Inflammatory macrophage treated with lipopolysaccharide for 4 hours (primary cell): ENCODE measurements at regions not wholly inside any gene's neighbourhood (a gene's known extent, or its start where the extent isn't known, plus 50 kb on each side); places are given as distances from the start of the nearest gene placed in this dataset.

Source experiments
- DNase-seq: peaks from one replicate; pipeline ENCODE4 v3.0.0-alpha.2; 2020

DNA sequence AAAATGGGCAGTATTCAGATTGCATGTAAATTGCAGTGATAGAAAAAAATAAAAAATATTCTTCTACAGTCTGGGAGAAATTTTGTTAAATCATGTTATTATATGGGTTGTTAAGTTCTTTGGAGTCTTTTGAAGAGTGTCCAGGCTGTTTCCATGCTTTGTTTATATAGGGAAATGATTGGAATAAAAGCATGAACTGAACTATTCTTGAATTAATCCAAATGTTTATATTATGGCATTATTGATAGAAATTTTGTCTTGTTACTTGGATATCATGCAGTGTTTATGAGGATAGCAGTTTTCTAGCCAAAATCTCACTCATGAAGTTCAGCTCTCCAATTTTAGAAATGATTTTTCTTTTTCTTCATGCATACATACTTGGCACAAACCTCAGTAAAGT lies 108.2 kb upstream of the NAV3 start:
- DNase-seq, result no peak

DNA sequence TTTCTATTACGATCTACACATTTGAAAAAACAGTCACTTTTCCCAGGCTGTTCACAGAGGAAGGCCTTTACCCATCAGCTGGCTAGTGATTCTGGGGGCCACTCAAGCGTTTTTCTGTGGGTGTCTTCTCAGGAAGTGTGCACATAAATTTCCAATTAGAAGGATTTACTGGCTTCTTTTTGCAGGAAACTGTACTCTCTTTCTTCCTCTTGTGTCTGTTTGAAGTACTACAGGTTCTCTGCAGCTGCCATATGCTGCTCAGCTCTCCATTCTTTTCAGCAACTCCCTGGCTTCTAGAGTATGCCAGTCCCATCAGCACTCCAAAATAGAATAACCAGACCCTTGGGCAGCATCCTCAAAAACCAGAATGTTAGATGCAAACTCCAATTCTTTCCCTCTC lies 110.4 kb upstream of the NAV3 start:
- DNase-seq, result no peak

DNA sequence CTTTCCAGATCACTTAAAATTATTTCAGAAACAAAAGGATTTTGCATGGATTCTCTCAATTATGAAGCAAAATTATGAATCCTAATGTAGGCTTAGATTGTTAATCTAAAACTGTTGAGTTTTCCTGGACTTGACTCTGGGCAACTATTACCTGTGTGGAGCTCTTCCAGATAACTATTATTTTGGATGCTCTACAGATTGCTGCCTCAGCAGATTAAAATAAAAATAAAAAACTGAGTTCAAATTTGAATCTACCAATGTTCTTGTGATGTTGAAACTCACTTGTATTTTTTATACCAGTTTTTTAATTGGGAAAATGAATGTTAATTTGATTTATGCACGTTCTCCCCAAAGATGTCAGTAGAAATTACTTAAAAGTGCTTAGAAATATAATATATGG lies 120.5 kb upstream of the NAV3 start:
- DNase-seq, result no peak

DNA sequence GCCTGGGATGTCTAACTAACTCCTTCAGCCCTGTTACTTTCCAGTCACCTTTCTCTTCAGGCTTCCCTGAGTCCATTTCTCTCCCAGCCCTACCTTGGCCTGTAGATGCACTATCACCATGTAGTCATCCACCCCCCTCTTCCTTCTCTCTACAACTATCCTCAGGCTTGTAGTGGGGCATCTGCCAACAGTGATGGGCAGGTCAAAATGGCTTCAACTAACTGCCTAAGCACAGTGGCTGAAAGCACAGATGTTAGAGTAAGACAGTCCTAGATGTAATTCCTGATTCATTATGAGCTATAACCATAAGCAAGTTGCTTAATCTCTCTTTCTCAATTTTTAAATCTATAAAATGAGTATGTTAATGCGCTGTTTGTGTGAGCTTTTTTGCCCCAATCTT lies 133.6 kb upstream of the NAV3 start:
- DNase-seq, result no peak

DNA sequence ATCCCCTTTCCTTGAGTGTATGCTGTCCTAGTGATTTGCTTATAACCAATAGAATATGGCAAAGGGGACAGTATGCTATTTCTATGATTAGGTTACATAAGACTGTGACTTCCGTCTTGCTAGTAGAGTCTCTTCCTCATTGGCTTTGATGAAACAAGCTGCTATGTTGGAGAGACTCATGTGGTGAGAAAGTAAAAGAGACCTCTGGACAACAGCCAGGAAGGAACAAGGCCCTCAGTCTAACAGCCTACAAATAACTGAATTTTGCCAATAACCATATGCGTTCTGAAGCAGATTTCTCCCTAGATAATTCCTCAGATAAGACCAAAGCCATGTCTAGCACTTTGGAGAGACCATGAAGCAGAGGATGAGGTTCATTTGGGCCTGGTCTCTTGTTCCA lies 134.5 kb upstream of the NAV3 start:
- DNase-seq, result no peak

DNA sequence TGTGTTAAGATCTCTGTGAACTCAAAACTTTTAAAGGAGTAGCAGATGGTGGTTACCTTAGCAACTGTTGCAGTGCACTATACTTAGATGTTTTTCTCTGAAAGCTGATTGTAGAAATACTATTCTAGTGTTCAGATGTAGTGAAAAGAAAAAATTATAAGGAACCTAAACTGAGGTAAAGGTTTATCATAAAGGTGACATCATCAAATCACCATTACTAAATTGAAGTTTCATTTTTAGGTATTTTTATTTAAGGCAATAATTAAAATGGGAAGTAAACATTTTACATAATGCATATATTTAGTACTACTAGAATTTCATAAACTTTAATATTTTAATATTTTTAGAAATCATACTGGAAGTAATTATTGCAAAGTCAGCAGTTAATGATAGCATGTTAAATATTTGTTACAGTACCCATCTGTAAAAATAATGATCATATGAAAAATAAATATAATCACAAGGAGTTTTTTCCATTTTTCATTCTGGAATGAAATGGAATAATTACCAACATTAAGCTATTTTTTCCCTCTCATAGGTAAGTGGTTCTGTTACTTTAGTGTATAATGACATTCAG lies 141.1 kb upstream of the NAV3 start:
- DNase-seq, result no peak

DNA sequence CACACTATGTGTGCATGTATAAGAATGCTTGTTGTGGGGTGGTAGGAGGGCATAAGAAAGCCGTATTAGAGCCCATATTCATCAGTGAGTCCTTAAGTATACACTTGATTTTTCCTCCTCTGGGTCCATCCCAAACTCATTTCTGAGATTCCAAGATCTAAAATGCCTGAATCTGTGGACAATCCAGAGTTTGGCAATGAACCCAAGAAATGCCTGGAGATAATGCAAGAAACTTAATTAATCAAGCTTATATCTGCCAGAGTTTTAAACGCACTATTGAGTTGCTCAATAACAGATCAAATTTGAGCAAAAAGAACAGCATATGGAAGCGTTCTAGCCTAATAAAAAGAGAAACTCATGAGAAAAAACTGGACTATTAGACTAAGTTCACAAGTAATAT lies 143.4 kb upstream of the NAV3 start:
- no peak for DNase-seq

DNA sequence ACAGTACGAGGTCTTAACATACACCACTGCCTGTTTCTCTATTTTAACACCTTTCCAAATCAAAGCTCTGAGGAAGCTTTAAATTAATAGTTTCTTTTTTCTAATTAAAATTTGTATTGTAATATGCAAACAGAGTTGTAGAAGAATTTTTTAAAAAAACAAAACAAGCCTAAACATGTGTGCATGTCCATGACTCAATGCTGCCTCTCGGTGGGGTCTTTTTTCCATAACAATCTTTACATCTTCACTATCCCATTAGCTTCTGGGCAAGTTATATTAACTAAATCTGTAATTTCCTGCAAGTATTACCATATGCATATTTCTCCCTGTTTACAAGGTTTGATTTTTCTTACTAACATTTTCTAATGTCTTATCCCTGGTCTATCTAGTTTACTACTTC lies 143.9 kb upstream of the NAV3 start:
- DNase-seq, result no peak

DNA sequence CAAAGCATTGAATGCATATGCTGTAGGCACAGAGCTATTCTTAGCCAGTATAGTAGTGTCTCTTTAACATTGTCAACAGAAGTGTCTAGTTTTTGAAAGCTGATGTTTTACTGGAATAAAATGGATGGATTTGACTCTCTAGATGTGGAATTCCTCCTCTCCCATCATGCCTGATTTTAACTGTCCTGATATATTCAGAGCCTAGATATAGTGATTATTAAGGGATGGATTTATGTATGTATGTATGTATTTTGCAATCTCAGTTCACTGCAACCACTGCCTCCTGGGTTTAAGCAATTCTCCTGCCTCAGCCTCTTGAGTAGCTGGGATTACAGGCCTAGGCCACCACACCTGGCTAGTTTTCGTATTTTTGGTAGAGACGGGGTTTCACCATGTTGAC lies 144.8 kb upstream of the NAV3 start:
- no peak for DNase-seq

DNA sequence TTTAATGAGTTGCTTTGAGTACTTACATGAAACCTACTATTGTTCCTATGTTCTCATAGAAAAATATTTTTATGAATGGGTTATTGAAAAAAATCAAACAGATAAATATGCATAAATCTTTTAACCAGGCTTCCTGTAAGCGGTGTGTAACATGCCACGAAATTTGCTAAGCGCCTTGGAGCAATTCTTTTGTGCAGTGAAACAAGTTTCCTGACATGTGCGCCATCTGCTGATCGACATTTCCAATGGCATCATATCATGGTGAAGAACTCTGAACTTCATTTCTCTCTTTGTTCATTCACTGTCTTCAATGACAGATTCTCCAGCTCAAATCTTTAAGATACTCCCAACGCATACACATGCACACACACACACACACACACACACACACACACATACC lies 145.6 kb upstream of the NAV3 start:
- peak; percentile 18 for DNase-seq

DNA sequence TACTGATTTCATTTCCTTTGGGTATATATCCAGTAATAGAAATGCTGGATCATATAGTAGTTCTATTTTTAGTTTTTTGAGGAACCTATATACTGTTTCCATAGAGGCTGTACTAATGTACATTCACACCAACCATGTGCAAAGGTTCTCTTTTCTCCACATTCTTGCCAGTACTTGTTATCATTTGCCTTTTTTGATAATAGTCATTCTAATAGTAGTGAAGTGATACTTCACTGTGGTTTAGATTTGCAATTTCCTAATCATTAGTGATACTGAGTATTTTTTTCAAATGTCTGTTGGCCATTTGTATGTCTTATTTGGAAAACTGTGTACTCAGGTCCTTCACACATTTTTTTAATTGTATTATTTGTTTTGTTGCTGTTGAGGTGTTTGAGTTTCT lies 148.2 kb upstream of the NAV3 start:
- no peak for DNase-seq

DNA sequence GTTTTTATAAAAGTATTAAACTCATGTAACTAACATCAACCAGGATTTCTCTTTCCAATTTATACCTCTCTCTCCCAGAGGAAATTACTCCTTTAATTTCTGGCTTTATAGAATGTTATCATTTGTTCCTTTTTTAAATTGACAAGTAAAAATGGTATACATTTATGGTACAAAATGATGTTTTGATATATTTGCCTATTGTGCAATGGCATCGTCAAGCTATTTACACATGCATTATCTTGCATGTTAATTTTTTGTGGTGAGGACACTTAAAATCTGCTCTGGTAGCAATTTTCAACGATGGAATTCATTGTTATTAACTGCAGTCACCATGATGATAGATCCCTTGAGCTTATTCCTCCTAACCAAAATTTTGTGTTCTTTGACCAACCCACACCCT lies 149.0 kb upstream of the NAV3 start:
- DNase-seq, result no peak

DNA sequence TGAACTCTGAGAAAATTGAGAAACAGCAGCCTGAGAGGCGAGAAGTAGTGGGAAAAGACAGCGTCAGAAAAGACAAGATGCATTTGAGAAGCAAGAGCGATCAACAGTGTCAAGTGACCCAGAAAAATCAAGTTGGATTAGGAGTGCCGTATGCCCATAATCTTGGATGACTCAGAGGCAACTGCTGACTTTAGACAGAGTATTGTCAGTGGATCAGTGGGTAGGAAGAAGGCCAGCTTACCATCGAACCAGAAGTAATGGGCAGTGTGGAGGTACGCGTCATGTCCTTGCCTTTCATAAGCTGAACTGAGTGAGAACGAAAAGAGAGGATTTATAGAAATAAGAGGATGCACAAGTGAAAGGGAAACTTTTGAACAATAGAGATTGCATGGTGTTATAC lies 151.0 kb upstream of the NAV3 start:
- no peak for DNase-seq

DNA sequence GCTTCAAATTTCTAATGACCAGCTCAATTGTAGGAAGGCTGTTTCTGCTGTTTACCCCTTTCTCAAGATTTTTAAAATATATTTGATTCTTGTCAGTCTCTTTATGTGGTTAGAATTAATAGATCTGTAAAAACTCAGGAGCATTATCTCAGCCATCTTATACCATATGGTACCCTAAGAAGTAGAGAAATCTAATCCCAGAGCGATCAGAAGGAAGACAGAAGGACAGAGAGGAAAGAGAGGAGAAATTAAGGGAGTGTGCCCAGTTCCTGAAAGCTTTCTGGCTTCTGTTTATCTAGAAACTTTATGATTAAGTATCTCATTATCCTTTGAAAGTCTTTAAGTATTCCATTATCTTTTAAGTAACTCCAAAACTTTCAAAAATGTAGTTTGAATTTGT lies 152.1 kb upstream of the NAV3 start:
- no peak for DNase-seq

DNA sequence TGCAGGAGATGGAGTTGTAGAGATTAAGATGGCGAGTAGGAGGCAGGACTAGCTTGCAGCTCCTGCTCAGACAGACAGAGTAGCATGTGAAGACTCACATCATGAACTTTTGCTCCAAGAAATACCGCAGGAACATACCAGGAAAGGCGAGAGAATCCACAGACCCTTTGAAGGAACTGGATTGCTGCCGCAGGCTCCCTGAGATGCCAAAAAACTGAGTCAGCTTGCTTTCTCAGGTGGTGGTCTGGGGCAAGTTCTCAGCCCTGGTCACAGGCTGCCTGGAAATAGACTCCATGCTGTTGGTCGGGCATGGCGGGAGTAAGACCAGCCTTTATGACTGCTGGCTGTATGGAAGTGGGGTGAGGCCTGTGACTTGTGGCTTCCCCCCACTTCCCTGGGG lies 163.6 kb upstream of the NAV3 start:
- no peak for DNase-seq

DNA sequence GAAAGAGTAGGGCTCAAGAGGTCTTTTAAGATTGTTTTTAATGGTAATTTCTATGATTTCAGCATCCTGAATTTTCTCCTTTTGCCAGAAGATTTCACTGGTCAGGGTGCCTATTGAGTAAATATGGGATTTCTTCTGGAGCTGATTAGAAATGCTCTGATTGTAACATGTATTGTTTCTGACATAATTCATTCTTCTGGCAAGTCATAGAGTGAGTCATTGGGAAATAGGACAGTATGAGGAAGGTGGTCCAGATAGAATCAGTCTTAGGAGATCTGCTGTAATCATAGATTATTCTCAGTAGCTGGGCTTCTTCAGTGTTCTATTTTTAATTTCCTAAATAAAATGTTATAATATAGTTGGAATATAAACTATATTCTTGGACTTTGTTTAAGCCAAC lies 182.0 kb upstream of the NAV3 start:
- no peak for DNase-seq

DNA sequence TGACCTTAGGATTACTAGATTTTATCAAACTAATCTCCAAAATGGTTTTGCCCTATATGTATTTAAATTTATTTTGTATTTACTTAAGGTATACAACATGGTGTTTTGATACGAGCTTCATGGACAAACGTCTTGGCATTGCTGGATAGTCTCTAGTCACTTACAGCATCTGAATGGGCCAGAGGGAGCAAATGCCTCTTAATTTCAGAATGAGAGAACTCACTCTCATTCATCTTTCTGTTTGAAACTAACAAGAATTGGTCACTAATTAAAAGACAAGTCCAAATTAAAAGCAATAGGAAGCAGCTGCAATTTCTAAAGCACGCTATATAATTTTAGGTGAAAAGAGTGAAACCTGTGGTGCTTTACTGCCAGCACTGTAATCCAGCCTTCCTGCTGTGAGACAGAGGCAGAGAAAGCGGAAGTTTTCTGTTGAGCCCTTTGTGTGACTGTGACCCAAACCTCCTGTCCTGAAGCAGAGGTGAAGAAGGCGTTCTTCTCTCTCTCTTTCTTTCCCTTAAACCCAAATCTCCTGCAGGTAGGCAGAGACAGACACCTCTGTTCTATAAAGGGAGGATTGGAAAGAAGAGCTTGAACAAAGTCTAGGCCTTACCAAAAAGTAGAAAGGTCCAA lies 184.6 kb upstream of the NAV3 start:
- no peak for DNase-seq

DNA sequence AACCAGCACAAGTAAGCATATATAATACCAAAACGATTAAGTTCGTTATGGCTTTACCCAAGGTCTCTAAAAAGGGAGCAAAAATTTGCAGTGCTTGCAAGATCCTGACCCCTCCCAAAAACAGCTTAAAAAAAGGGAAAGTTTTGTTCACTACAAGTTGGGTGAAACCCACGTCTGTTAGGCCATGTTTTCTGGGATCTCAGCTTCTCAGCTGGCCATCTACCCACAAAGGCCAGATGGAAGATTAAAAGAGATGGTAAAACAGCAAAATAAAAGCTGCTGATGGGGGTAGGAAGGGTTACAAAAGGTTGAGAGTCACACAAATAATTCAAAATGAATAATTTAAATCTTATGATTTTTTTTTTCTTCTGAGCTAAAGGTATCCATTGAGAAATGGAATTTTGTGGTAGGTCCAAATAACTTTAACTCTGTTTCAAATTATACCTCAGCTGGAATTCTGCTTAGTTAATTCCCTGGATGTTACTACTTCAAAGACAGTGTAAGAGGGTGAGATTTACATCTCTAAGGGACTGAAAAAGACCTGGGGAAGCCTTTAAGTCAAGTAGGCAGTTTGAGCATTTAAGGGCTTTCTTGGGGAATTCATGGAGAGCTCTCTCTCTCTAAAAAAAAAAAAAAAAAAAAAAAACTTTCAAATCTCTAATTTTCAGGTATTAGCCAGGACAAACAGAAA lies 185.6 kb upstream of the NAV3 start:
- no peak for DNase-seq

DNA sequence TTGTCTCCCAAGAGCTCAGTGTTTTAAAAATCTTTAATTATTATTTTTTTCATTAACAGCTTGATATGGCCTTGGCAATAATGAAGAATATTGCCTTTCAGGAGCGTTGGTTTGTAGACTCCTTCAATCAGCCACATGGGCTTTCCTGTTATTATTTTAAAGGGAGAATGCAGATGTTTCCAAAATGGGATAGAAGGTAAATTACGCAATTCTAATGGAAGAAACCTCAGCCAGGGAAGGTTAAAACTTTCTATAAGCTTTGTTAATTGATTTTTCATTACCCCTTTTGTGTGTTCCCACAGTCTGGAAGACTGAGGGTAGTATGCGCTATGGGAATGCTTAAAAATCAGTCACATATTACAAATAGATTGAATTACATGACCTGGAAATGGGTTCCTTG lies 188.4 kb upstream of the NAV3 start:
- no peak for DNase-seq

DNA sequence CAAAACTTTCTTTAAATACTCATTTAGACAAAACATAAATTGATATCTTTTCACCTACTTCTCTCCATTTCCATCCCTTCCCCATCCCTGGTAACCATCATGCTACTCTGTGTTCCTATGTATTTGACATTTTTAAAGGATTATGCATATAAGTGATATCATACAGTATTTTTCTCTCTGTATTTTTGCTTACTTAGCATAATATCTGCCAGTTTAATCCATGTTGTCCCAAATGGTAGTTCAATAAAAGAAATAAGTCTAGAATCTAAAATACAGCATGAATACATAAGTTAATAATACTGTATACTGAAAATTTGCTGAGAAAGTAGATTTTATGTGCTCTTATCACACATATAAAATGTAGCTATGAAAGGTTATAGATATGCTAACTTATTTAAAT lies 190.3 kb upstream of the NAV3 start:
- DNase-seq, result no peak

DNA sequence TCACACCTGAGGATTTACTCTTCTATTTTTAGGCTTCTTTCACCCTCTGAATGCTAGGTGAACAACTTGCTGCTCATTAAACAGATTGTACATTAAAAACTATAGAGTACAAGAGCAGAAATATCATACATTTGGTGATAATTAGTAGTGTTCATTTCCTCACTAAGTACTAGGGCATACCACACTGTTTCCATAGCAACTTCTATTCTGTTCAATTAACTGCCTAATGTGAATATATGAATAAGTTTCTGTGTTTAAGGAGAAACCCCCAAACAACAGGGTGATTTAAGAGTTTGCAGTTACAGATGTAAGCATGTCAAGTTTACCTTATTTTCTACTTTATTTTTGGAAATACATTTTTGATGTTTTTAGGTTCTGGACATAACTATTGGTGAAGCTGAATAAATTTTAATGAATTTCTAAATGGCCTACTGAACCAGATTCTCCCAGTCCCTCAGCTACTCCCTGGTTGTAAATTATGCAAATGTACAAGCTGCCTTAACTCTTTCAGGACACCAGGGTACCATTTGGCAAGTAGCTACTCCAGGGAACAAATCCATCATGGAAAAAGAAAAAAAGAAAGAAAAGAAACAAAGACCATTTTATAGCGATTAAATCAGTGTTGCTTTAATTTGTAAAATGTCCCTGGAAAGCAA lies 199.8 kb upstream of the NAV3 start:
- DNase-seq, result no peak

DNA sequence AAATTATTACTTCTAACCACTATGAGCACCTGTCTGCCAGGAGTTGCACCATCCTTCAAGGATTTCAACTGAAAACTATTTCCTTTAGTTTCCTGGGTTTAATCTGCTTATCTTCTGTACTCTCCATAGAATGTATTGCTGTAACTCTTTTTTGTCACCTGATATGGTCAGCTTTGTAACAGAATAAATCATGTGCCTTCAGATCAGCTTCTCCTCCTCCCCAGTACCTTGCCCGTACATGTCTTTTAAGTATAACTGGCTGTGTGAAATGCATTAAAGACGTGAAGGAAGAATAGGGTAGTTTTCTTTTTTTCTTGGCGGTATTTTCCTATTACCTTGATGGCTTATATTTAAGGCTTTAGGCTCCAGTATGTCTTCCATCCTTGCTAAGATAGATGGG lies 200.3 kb upstream of the NAV3 start:
- DNase-seq, result no peak

DNA sequence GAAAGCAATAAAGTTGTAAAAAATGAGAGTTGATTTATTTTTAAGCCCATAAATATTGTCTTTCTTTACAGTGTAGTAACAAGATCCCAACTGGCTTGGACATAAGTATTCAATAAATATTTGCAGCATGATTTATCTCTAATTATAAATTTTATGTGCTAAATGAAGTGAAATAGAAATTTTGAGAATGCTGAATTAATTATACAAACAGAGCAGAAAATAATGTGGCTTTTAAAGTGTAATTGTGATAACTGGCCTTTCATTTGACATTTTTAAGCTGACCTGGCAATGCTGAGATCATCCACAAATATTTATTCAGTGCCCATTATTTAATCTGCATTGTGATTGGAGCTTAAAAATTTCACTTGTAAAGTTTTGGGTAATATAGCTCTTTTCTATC lies 201.6 kb upstream of the NAV3 start:
- no peak for DNase-seq

DNA sequence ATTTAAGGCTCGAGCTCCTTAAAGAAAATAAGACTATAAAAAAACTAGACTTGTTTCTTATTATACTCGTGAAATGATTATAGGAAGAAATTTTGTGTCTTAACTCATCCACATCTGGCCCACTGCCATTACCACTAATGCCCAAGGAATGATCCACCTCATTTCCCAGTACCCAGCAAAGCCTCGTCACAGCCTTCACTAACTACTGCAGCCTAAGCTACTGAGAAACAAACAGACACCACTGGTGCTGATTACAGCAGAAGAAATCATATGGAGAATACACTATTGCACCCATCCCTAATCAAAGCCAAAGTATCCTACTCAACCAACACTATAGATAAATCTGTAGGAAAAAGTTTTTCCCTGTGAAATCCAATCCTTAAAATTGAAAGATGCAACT lies 205.3 kb upstream of the NAV3 start:
- no peak for DNase-seq
